Astrocyte (in vitro differentiated cells and primary cell): ENCODE measurements at regions not wholly inside any gene's neighbourhood (a gene's known extent, or its start where the extent isn't known, plus 50 kb on each side); places are given as distances from the start of the nearest gene placed in this dataset.
"Not testable (repeated sequence)": the region's sequence is repeated elsewhere in the genome, so short reads cannot be mapped to it uniquely, and the experiment has no call there.

Experiments used
- DNase-seq: peaks from one replicate; pipeline ENCODE4 v3.0.0-alpha.2; 2010; ENCODE audit warnings: low read depth
- FAIRE-seq: peaks from 2 replicates; lab custom pipeline; 2011; peaks lifted over from hg19 to GRCh38; lab: Jason Lieb, UNC
- H2AFZ ChIP-seq: 2 replicates; pipeline ENCODE4 v1.6.0; 2012; ENCODE audit warnings: low read depth, low read length, inconsistent platforms
- H3K27ac ChIP-seq: 2 replicates; pipeline ENCODE4 v1.5.1; 2011; ENCODE audit warnings: low read depth, low read length, inconsistent platforms
- H3K27me3 ChIP-seq: 2 replicates; pipeline ENCODE4 v1.6.0; 2011; ENCODE audit warnings: low read length, inconsistent platforms; ENCODE audit not compliant: insufficient read depth
- H3K36me3 ChIP-seq: 2 replicates; pipeline ENCODE4 v1.5.1; 2011; ENCODE audit warnings: low read length, inconsistent platforms; ENCODE audit not compliant: insufficient read depth
- H3K4me1 ChIP-seq: 2 replicates; pipeline ENCODE4 v1.5.1; 2011; ENCODE audit warnings: low read length, inconsistent platforms; ENCODE audit not compliant: insufficient read depth
- H3K4me2 ChIP-seq: 2 replicates; pipeline ENCODE4 v1.6.0; 2012; ENCODE audit warnings: low read length, inconsistent platforms
- H3K4me3 ChIP-seq: 2 replicates; pipeline ENCODE4 v1.5.1; 2011; ENCODE audit warnings: low read depth, mild to moderate bottlenecking, low read length, inconsistent platforms; ENCODE audit not compliant: insufficient read depth
- H3K79me2 ChIP-seq: 2 replicates; pipeline ENCODE4 v1.6.0; 2012; ENCODE audit warnings: mild to moderate bottlenecking, low read length, inconsistent platforms; ENCODE audit not compliant: insufficient read depth
- H3K9ac ChIP-seq: 2 replicates; pipeline ENCODE4 v1.6.0; 2012; ENCODE audit warnings: mild to moderate bottlenecking, low read length, inconsistent platforms
- H3K9me3 ChIP-seq: 2 replicates; pipeline ENCODE4 v1.5.1; 2012; ENCODE audit warnings: low read depth, mild to moderate bottlenecking, low read length, inconsistent platforms; ENCODE audit not compliant: insufficient read depth
- H4K20me1 ChIP-seq: 2 replicates; pipeline ENCODE4 v1.6.0; 2012; ENCODE audit warnings: low read length, inconsistent platforms; ENCODE audit not compliant: insufficient read depth
- H3K27ac Mint-ChIP-seq: one replicate; pipeline ENCODE4 v1.8.0; 2021; ENCODE audit warnings: mild to moderate bottlenecking, mixed read lengths; ENCODE audit not compliant: unreplicated experiment
- H3K27me3 Mint-ChIP-seq: one replicate; pipeline ENCODE4 v1.8.0; 2021; ENCODE audit warnings: low read depth, mixed read lengths; ENCODE audit not compliant: unreplicated experiment
- H3K36me3 Mint-ChIP-seq: one replicate; pipeline ENCODE4 v1.8.0; 2021; ENCODE audit warnings: low read depth, mixed read lengths; ENCODE audit not compliant: unreplicated experiment
- H3K4me1 Mint-ChIP-seq: one replicate; pipeline ENCODE4 v1.8.0; 2021; ENCODE audit warnings: low read depth, mixed read lengths; ENCODE audit not compliant: unreplicated experiment
- H3K4me3 Mint-ChIP-seq: one replicate; pipeline ENCODE4 v1.8.0; 2021; ENCODE audit warnings: mild to moderate bottlenecking, moderate library complexity, mixed read lengths; ENCODE audit not compliant: unreplicated experiment
- H3K9me3 Mint-ChIP-seq: one replicate; pipeline ENCODE4 v1.8.0; 2021; ENCODE audit warnings: mild to moderate bottlenecking, mixed read lengths; ENCODE audit not compliant: unreplicated experiment
- CTCF ChIP-seq: IDR thresholded peaks from 2 replicates; pipeline ENCODE4 v1.5.1; 2011; ENCODE audit warnings: low read depth, mild to moderate bottlenecking, inconsistent platforms, low read length, moderate library complexity; ENCODE audit not compliant: insufficient read depth
- EZH2 ChIP-seq: IDR thresholded peaks from 2 replicates; pipeline ENCODE4 v1.6.1; 2012; ENCODE audit warnings: mild to moderate bottlenecking, low read length, inconsistent platforms; ENCODE audit not compliant: insufficient read depth

DNA sequence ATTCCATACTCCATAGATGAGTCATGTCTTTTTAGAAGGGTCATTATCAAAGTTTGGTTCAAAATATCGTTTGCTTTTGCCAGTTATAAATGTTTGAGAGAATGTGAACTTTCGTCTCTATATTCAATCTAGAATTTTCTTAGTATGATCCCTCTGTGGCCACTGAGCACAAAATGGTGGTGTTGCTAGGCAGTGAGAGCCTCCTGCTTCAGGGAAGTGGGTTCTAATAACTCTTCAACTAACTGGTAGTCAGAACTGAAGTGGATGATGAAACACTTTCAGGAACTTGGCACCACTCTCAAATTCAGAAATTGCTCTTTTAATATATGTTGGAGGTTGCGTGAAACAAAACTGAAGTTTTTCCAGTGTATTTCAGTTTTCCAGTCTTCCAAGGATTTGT lies 125.0 kb upstream of the DOK5 start:
- peak overlapping the region; percentile 25 for H3K4me2 ChIP-seq
- Mint-ChIP-seq H3K4me1 (peaks cover 17% of the 10 kb centered on the region), H3K9me3 (no peaks in the 10 kb centered on the region), H3K27ac (peak overlapping the region; percentile 22), H3K27me3 (no peaks in the 10 kb centered on the region), H3K36me3 (no peaks in the 10 kb centered on the region), H3K4me3 (no peak overlapping the region)
- no peaks in the 10 kb centered on the region for H3K36me3 ChIP-seq
- H3K79me2 ChIP-seq = no peaks in the 10 kb centered on the region
- H4K20me1 ChIP-seq = no peaks in the 10 kb centered on the region
- H3K27ac ChIP-seq = no peak overlapping the region
- H3K9me3 ChIP-seq = no peaks in the 10 kb centered on the region
- no peak overlapping the region for H3K9ac ChIP-seq
- peaks cover 12% of the 10 kb centered on the region for H3K4me1 ChIP-seq
- DNase-seq = peak; percentile 35
- H3K4me3 ChIP-seq = no peak overlapping the region
- TF ChIP-seq CTCF (no peak), EZH2 (no peak)
- H3K27me3 ChIP-seq = no peaks in the 10 kb centered on the region
- H2AFZ ChIP-seq = no peak overlapping the region
- no peak for FAIRE-seq

- Mint-ChIP-seq H3K9me3 (no peaks in the 10 kb centered on the region), H3K27ac (no peak overlapping the region), H3K27me3 (no peaks in the 10 kb centered on the region), H3K4me3 (no peak overlapping the region), H3K4me1 (peaks cover 7% of the 10 kb centered on the region), H3K36me3 (no peaks in the 10 kb centered on the region)
- no peak overlapping the region for H3K4me2 ChIP-seq
- TF ChIP-seq EZH2 (no peak), CTCF (no peak)
- no peaks in the 10 kb centered on the region for H4K20me1 ChIP-seq
- no peak overlapping the region for H3K9ac ChIP-seq
- DNase-seq = no peak
- FAIRE-seq = no peak
- no peaks in the 10 kb centered on the region for H3K27me3 ChIP-seq
- H3K4me1 ChIP-seq = peaks cover 6% of the 10 kb centered on the region
- no peak overlapping the region for H3K4me3 ChIP-seq
- no peak overlapping the region for H2AFZ ChIP-seq
- no peaks in the 10 kb centered on the region for H3K9me3 ChIP-seq
- H3K27ac ChIP-seq = no peak overlapping the region
- H3K79me2 ChIP-seq = no peaks in the 10 kb centered on the region
- H3K36me3 ChIP-seq = no peaks in the 10 kb centered on the region
Observed at GRCh38 chr20:54351371-54352136, 123.8 kb upstream of the DOK5 start.

DNA sequence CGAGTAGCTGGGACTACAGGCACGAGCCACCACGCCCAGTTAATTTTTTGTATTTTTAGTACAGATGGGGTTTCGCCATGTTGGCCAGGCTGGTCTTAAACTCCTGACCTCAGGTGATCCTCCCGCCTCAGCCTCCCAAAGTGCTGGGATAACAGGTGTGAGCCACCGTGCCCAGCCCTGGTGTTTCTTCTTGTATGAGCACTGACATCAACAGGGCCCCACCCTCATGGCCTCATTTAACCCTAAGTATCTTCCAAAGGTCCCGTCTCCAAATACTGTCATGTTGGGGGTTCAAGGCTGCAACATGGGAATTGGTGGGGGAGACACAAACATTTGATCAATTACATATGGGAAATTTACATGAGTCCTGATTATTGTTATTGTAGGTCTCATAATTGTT lies 122.9 kb upstream of the DOK5 start:
- H3K4me1 Mint-ChIP-seq, FAIRE-seq, H3K27me3 ChIP-seq, H4K20me1 ChIP-seq, H3K4me2 ChIP-seq, DNase-seq, H3K4me3 ChIP-seq, H3K27me3 Mint-ChIP-seq, H3K27ac ChIP-seq, H3K9me3 Mint-ChIP-seq, H3K36me3 ChIP-seq, H3K79me2 ChIP-seq, H3K27ac Mint-ChIP-seq, H3K9me3 ChIP-seq, H3K9ac ChIP-seq, H3K36me3 Mint-ChIP-seq, H3K4me3 Mint-ChIP-seq, H2AFZ ChIP-seq, H3K4me1 ChIP-seq: not testable (repeated sequence)
